ENCODE measurements at regions not wholly inside any gene's neighbourhood (a gene's known extent, or its start where the extent isn't known, plus 50 kb on each side); places are given as distances from the start of the nearest gene placed in this dataset.

- Mint-ChIP-seq H3K27me3 (ENCODE audit: low read depth) (peaks cover 19% of the 10 kb centered on the region), H3K36me3 (no peaks in the 10 kb centered on the region), H3K9me3 (no peaks in the 10 kb centered on the region), H3K27ac (no peak overlapping the region), H3K4me1 (peaks cover 16% of the 10 kb centered on the region), H3K4me3 (no peak overlapping the region)
- no peak for DNase-seq (ENCODE audit: low spot score in 2 of 2, unreplicated experiment in 2 of 2)
- no peak for TF ChIP-seq CTCF (IDR thresholded peaks at IDR 0.05; ENCODE audit: unreplicated experiment)
These were observed 447.8 kb upstream of the JARID2 start for GRCh38 chr6:14797875-14798593.

DNA sequence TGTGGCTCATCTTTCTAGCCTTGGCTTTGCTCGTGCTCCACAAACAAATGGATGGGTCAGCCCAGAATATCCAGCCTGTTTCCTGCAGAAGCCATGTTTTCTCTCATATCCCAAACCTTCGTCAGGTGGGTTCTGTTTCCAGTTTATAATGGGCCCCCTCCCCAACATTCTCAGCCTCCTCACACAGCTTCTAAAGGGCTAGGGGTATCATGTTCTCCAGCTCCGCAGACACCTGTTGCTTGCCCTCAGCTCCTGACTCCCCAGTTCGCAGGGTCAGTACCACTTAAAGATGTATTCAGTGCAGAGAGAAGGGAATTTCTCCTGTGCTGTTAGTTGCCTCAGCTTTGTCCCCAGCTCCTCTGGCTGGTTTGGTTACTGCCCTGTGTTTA is 447.3 kb upstream of the JARID2 start:
- no peaks in the 10 kb centered on the region for H3K9me3 Mint-ChIP-seq
- peaks cover 20% of the 10 kb centered on the region for H3K4me1 Mint-ChIP-seq
- no peak overlapping the region for H3K27ac Mint-ChIP-seq
- no peak overlapping the region for H3K4me3 Mint-ChIP-seq
- no peak for TF ChIP-seq CTCF (IDR thresholded peaks at IDR 0.05; ENCODE audit: unreplicated experiment)
- no peak for DNase-seq (ENCODE audit: low spot score in 2 of 2, unreplicated experiment in 2 of 2)
- H3K27me3 Mint-ChIP-seq (ENCODE audit: low read depth) = peaks cover 21% of the 10 kb centered on the region
- H3K36me3 Mint-ChIP-seq = no peaks in the 10 kb centered on the region

DNA sequence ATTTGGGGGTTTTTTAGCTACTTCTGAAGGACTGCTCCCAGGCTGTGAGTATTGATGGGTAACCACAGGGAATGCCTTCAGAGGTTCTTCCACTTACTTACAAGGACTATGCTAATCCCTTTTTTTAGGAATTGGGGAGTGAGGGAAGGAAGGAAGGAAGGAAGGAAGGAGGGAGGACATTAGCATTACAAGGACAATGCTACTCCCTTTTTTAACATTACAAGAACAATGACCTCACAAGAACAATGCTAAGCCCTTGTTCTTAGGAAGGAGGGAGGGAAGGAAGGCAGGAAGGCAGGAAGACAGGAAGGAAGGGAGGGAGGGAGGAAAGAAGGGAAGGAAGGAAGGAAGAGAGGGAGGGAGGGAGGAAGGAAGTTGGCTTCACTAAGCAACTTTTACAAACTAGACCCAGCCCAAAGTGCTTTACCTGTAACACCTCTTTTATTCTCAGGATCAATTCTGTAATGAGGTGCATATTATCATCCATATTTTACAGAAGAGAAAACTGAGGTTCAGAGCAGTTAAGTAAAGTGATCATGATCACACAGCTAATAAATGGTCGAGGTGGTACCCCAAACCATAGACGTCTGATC is 446.8 kb upstream of the JARID2 start:
- H3K9me3 Mint-ChIP-seq = no peaks in the 10 kb centered on the region
- no peak overlapping the region for H3K4me3 Mint-ChIP-seq
- no peak for DNase-seq (ENCODE audit: low spot score in 2 of 2, unreplicated experiment in 2 of 2)
- no peaks in the 10 kb centered on the region for H3K36me3 Mint-ChIP-seq
- TF ChIP-seq CTCF (IDR thresholded peaks at IDR 0.05; ENCODE audit: unreplicated experiment) = no peak
- peaks cover 21% of the 10 kb centered on the region for H3K27me3 Mint-ChIP-seq (ENCODE audit: low read depth)
- H3K4me1 Mint-ChIP-seq = peaks cover 25% of the 10 kb centered on the region
- H3K27ac Mint-ChIP-seq = no peak overlapping the region

DNA sequence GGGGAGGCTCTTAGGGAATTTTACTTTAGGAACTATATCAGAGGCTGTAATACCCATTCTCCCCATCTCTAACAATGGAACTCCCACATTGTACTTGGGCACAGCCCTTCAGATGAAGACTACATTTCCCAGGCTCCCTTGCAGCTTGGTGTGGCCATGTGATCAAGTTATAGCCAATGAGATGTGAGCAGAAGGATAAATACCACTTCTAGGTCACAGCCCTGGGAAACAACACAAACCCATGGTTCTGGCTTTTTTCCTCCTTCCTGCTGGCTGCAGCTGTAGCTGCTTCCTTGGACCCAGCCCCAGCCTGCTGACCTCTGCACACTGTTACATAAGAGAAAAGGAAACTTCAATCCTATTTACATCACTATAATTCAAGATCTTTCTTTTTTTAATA is 445.9 kb upstream of the JARID2 start:
- no peak for DNase-seq (ENCODE audit: low spot score in 2 of 2, unreplicated experiment in 2 of 2)
- no peak overlapping the region for H3K4me3 Mint-ChIP-seq
- H3K27me3 Mint-ChIP-seq (ENCODE audit: low read depth) = peaks cover 21% of the 10 kb centered on the region
- peaks cover 30% of the 10 kb centered on the region for H3K4me1 Mint-ChIP-seq
- H3K27ac Mint-ChIP-seq = no peak overlapping the region
- no peak for TF ChIP-seq CTCF (IDR thresholded peaks at IDR 0.05; ENCODE audit: unreplicated experiment)
- no peaks in the 10 kb centered on the region for H3K36me3 Mint-ChIP-seq
- H3K9me3 Mint-ChIP-seq = no peaks in the 10 kb centered on the region

DNA sequence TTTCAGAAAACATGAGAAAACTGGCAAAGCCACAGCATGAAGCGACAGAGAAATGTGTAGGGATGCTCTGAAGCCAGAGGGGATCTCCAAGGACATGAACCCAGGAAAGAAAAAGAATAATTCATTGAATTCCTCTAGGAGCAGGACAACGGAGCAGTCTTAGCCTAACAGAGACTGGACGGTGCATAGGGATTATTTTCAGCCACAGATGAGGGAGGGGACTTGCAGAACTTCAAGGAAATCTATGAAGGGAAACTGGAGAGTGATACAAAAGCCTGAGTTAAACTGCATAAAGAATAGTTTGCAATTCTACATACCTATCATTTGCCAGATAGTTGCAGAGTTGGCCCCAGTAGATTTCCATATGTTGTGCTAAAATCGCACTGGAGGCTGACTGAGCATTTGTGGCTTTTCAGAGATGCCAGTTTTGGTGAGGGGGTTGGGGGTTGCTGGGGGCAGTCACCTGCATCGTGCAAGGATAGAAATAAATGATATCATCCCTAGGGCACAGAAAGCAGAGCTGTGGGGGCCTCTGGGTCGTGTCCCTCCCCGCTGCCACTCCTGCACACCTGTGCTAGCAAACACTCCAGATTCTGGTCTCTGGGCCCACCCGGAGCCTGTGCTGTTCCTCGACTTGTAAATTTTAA is 443.2 kb upstream of the JARID2 start:
- Mint-ChIP-seq H3K4me1 (peaks cover 37% of the 10 kb centered on the region), H3K36me3 (no peaks in the 10 kb centered on the region), H3K27ac (no peak overlapping the region), H3K4me3 (no peak overlapping the region), H3K9me3 (peaks cover 2% of the 10 kb centered on the region), H3K27me3 (ENCODE audit: low read depth) (peaks cover 10% of the 10 kb centered on the region)
- no peak for TF ChIP-seq CTCF (IDR thresholded peaks at IDR 0.05; ENCODE audit: unreplicated experiment)
- no peak for DNase-seq (ENCODE audit: low spot score in 2 of 2, unreplicated experiment in 2 of 2)
